Umbilical cord (tissue), 1 donor: ENCODE measurements at regions not wholly inside any gene's neighbourhood (a gene's known extent, or its start where the extent isn't known, plus 50 kb on each side); places are given as distances from the start of the nearest gene placed in this dataset.
"Not testable (repeated sequence)": the region's sequence is repeated elsewhere in the genome, so short reads cannot be mapped to it uniquely, and the experiment has no call there.

Experiments
- DNase-seq: peaks from one replicate; pipeline ENCODE4 v3.0.0-alpha.2; 2015; ENCODE audit warnings: low spot score

DNA sequence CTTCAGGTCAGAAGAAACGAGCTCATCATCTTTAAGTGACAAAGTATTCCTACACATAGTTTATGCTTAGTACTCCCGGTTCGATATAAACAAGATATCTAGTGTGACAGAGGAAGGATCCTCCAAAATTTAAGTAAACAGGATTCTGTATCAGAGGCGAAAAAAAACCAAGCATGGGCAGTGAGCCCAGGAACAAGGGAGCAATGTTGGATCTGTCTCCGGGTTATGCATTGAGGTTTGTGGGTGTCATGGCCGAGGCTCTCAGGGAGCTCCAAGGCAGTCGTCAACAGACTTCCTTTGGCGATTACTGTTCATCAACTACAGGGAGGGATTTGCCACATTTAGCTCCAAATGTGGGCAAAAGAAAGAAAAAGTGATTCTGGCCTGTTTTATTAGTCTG is 319.5 kb downstream of the CBLN4 start:
- no peak for DNase-seq

- DNase-seq = no peak
Measured at GRCh38 chr20:55685425-55685824, 319.9 kb downstream of the CBLN4 start.

DNA sequence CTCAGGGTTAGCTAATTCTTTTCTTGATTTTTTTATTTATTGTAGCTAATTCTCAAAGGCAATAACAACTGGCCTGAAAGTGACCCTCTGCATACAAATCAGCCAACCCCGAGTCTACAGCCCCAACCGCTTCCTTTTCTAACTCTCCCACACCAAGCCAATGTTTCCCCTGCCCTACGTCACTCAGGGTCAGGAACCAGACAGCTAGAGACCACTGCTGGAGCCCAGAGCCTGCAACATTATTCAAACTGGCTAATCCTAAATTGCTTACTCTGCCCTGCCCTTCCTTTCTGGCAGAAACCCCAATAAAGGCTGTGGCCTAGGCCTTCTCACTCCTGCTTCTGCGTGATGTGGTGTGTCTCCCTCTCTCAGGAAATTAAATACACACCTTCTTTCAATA is 320.7 kb downstream of the CBLN4 start:
- DNase-seq = peak; percentile 13

DNA sequence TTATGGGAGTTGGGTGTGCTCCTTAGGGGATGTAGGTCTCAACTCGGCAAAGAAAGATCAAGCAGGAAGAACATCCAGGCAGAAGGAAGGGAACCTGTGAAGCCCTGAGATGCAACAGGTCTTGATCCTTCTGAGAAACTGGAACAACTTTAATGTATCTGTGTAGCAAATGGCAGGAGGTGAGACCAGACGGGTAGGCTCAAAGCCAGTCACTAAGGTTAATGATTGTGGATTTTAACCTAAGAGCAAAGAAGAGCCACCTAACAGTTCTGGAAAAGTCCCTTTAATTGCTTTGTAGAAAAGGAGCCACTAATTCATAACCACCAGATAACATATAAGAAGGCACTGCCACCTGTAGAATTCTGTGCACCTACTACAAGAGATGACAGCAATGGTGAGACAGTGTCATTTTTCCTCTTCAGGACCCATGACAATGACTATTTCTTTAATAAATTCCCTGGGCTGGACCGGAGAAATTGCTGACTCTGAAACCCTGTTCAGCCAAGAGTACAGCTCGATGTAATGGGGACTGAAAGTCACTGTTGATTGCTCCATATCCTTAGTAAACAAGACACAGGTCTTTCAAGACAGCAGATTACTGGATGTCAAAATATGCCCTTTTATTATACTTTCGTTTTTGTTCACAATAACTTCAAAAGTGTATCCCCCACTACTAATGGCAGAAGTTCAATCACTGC is 326.2 kb downstream of the CBLN4 start:
- no peak for DNase-seq

GRCh38 chr20:55678126-55678525 is 327.2 kb downstream of the CBLN4 start:
- DNase-seq = no peak

DNA sequence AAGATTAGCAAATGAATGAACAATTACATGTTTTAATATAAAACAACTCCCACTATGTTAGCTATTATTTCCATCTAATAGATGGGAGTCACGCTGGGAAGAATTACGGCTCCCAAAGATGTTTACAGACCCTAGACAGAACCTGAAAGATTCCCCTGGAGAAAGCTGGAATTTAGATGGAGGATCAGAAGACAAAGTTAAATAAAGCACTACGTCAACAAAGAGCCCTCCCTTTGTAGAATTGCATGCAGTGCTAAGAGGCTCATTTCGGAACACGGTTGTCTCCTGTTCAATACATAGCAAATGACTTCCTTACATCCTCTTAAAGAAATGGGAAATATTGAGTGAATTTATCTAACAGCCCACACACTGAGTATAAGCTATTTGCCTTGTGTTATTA is 328.3 kb downstream of the CBLN4 start:
- DNase-seq = no peak

DNA sequence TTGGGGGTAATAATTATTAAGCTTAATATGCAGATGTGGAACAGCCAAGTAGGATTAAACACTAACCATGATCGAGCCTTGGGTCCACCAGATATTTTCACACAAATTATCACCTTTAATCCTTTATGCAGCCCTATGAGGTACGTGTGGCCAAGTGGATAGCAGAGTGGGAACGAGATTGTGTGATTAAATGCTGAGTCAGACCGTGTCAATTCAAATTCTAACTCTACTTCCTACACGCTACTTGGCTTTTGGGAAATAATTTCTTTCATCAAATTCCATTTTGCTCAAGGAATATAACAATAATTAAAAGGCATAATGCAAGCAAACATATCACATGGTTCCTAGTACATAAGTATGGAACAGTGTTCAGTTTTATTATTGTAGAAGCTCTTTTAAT is 329.2 kb downstream of the CBLN4 start:
- no peak for DNase-seq

DNA sequence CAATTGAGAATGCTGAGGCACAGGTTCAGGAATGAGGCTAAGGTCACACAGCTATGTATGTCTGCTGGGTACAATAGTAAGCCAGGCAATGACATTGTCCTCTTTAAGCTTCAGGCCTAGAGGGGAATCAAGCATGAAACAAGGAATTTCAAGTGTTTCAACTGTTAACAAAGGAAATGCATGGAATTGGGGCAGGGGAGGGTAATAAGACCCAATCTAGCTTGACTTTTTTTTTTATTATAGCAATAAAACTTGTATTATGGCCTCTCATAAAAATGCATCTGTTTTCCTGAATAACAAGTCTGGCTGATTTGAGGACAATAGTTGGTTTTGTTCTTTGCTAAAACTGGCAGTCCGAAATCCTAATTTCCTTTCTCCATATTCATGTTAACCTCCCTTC is 336.7 kb downstream of the CBLN4 start:
- DNase-seq = no peak

DNA sequence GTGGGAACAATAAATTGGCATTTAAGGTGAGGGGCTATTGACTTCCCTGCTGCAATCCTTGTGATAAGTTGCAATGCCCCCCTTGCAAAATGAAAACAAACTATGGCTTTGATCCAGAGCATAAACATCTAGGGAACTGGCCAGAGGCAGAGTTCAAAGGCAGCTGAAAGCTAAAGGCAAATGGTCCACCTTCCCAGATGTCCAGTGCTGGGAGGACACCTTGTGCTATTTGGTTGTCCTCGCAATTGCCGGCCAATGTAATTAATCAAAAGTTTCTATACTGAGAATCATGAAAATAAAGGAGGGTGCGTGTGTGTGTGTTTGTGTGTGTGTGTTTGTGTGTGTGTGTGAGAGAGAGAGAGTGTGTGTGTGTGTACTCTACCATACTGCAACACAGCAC is 337.4 kb downstream of the CBLN4 start:
- no peak for DNase-seq

GRCh38 chr20:55667024-55667423 is 338.3 kb downstream of the CBLN4 start:
- DNase-seq = no peak

DNA sequence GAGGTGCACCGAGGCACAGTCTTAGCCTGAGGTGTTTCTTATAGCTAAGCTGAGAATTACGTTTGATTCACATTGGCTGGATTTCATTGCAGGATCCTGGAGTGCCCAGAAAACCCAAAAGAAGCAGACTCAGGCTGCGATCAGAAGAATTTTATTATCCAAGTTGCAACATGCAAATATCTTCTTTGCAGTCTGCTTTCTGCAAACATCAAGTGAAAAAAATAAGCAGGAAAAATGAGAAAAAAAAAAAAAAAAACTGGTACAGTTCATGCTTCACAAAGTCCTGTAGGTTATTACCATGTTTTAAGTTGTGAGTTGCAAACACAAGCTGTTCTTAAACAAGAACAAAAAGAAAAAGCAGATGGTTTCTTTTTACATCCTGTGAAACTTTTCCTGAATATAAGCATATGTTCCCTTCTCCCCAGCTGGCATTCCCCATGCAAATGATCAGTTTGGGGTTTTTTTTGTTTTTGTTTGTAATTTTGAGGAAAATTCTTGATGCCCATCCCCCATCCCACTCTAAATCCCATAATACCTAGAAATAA is 349.0 kb downstream of the CBLN4 start:
- peak; percentile 72 for DNase-seq

GRCh38 chr20:55650657-55651360 is 354.5 kb downstream of the CBLN4 start:
- DNase-seq = no peak

GRCh38 chr20:55649254-55649653 is 356.1 kb downstream of the CBLN4 start:
- DNase-seq = no peak

DNA sequence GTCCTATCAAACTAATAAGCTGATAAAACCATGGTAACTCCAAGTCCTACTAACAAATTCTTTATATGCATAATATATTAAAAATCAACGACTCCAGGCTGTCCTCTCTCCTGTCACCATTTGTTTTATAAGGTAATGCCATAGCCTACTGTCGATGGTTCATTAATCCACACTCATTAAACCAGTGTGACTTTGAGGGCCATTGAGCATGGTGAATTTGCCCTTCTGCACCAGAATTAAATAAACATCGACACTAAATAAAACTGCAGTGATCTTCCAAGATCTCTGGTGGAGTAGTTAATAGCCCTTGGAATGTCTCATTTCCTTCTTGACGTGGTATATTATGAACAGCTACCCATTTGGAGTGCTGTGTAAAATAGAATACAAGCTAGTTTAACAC is 358.5 kb downstream of the CBLN4 start:
- DNase-seq = no peak

DNA sequence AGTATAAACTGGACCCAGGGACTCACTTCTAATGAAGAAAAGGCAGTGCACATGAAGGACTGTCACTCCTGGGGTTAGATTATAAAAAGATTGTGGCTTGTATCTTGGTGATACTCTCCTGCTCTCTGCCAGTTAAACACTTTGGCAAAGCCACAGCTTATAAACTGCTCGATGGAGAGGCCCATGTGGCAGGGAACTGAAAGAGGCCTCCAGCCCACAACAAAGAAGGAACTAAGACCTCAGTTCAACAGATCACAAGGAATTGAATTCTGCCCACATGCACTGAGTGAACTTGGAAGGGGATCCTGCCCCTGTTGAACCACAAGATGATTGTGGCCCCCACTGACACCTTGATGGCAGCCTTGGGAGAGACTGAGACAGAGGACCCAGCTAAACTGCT is 363.8 kb downstream of the CBLN4 start:
- no peak for DNase-seq

DNA sequence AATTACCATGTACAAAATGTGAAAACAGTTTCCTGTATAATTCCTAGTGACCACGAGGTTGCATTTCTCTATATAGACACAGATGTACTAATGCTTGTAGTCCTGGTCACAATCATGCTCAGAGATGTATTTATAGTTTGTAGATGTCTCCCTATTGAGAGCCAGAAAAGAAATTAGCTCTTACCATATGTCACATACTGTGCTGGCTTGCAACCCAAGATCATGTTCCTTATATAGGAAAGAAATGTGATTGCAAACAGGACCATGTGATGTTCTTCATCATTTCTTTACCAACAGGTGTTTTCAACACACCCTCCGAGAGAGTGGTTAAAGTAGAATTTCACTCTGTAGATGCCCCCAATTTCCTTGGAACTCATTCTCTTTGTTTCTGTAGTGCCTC is 369.4 kb downstream of the CBLN4 start:
- DNase-seq = no peak

DNA sequence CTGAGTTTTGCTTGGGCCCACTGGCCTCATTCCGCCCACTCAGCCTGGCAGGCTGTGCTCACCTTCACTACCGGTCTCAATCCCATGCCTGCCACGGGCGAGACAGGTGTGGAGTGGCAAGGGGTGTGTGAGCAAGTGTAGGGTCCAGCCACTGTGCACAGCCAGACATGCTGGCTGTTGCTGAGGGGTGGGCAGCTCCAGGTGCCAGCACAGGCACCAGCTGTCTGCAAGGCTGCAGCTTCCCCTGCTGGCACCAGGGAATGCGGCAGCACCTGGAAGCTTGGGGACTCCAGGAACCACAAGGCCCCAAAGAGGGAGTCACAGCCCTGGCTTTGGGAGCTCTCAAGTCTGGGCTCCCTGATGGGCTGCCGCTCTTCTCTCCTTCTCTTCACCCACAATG is 372.7 kb downstream of the CBLN4 start:
- DNase-seq = no peak

GRCh38 chr20:55629143-55629542 is 376.2 kb downstream of the CBLN4 start:
- not testable (repeated sequence) for DNase-seq

GRCh38 chr20:55626716-55627115 is 378.6 kb downstream of the CBLN4 start:
- DNase-seq = no peak

DNA sequence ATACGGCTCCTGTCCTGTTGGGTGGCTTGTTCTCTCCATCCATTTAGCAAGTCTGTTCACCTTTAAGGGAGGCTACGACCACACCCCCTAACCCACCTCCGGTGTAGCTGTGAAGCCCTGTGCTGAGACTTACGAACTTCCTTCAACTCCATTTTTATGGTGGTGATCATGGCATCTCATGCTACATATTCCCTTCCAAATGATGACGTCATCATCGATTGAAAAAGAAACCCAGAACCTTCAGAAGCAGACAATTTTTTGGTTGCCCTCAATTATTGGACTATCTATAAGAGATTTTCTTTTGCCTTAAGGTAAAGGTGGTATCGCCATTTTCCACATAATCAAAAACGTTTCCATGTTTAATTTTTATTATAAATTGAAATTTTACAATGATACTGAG is 389.0 kb downstream of the CBLN4 start:
- DNase-seq = no peak

DNA sequence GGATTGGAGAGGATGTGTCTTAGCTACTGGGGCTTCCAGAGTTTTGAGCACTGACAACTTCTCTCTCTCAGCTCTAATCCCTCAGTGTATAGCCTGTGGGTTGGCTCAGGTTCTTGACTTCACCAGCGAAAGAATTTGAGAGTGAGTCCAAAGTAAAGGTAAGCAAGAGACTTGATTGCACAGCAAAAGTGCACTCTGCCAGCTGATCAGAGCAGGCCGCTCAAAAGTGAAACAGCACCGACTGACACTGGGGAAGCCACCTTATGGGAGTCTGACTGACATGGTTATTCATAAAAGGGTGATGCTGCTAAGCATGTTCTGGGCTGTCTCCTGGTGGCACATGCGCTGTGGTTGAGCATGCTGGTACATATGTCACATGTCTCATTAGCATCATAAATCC is 389.5 kb downstream of the CBLN4 start:
- no peak for DNase-seq

GRCh38 chr20:55614220-55614757 is 391.0 kb downstream of the CBLN4 start:
- no peak for DNase-seq

DNA sequence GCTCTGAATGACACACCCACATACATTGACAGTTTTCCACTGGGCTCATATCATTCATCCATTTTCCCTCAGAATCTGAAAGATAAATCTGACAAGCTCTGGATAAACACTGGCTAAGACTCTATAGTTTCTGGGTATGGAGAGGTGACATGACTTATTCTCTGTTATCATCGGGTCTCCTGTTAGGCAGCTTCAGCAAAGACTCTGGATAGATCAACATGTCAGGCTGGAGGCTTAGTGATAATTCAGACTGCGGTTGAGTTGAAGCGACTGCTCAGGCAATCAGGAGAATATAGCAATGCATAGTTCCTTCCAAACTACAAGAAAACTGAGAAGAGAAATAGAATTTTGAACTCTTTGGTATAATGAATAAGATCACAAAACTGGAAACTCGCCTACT is 394.6 kb downstream of the CBLN4 start:
- DNase-seq = peak; percentile 91
